GM04503 (cell line): ENCODE measurements at regions not wholly inside any gene's neighbourhood (a gene's known extent, or its start where the extent isn't known, plus 50 kb on each side); places are given as distances from the start of the nearest gene placed in this dataset.

Source experiments
- DNase-seq: peaks from one replicate; pipeline ENCODE4 v3.0.0-alpha.2; 2012; ENCODE audit warnings: low read depth

DNA sequence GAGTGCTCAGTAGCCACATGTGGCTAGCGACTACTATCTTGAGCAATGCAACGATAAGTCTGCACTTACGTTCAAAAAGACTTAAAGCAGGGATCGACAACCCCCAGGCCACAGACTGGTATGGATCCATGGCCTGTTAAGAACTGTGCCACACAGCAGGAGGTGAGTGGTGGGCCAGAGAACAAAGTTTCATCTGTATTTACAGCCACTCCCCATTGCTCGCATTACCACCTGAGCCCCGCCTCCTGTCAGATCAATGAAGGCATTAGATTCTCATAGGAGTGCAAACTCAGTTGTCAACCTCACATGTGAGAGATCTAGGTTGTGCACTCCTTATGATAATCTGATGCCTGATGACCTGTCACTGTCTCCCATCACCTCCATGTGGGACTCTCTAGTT, 103.6 kb upstream of the ZRANB2 start:
- no peak for DNase-seq

- DNase-seq = no peak
Measured at GRCh38 chr1:71179997-71180396, 99.2 kb upstream of the ZRANB2 start.

GRCh38 chr1:71170925-71171324, 90.1 kb upstream of the ZRANB2 start:
- DNase-seq = no peak

- DNase-seq = no peak
Measured at GRCh38 chr1:71167505-71167904, 86.7 kb upstream of the ZRANB2 start.

DNA sequence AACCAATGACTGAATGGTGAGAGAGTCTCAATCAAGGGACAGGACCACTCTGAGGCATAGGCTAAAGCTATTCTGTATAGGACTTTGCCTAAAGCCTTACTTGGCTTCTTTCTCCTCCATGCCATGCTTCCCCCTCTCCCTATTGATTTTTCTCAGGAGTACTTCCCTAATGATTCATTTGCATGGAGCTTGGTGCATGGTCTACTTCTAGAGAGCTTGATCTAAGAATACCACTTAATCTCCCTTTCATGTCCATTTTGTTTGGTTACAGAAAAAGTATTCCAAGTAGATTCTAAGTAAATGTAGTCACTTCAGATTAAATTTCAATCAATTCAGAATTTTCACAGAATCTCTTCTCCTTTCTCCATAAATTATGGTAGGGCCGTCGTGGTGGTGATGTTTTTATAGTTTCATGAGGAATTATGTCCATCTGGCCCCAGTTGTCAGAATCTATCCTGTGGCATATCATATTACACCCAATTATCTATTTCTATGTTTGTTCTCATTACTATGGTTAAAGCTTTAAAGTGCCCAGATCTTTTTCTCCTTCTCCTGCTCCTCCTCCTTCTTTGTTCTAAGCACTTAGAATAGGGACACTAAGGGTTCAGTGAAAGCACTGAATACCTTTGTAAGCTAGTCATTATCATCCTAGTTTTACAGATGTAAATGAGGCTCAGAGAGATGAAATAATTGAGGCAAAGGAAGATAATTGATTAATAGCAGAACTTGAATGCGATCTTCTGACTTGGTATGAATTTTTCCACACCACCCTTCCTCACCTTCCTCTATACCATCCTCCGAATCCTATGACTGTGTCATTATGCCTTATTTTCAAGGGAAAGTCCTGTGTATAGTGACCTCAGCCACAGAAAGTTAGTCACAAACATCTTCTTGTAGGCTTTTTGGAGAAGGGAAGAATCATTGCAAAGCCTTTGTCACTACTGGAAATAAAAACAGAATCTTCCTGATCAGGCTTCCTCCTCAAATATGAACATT, 85.6 kb upstream of the ZRANB2 start:
- no peak for DNase-seq

GRCh38 chr1:71157715-71158114, 76.9 kb upstream of the ZRANB2 start:
- DNase-seq = no peak

- no peak for DNase-seq
Measured at GRCh38 chr1:71157151-71157550, 76.3 kb upstream of the ZRANB2 start.

- DNase-seq = no peak
Measured at GRCh38 chr1:71156590-71156989, 75.8 kb upstream of the ZRANB2 start.

GRCh38 chr1:71154429-71154828, 73.6 kb upstream of the ZRANB2 start:
- DNase-seq = no peak

GRCh38 chr1:71153826-71154225, 73.0 kb upstream of the ZRANB2 start:
- no peak for DNase-seq

- no peak for DNase-seq
Measured at GRCh38 chr1:71147637-71148360, 67.0 kb upstream of the ZRANB2 start.

DNA sequence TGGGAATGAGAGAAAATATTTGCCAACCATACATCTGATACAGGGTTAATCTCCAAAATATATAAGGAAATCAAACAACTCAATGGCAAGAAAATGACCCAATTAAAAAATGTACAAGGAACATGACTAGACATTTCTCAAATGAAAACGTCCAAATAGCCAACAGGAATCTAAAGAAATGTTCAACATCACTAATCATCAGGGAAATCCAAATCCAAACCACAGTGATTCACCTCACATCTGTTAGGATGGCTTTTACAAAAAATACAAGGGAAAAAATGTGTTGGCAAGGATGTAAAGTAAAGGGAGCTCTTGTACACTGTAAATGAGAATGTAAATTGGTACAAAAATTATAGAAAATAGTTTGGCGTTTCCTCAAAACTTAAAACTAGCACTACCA, 54.7 kb upstream of the ZRANB2 start:
- DNase-seq = peak; percentile 11
